IMR-90 (cell line): ENCODE measurements at regions not wholly inside any gene's neighbourhood (a gene's known extent, or its start where the extent isn't known, plus 50 kb on each side); places are given as distances from the start of the nearest gene placed in this dataset.

Source experiments
- ATAC-seq: fragments of 200-7000 bp; cut with Tn5 transposase; 2 replicates; pipeline ENCODE4 v1.9.1; 2020; ENCODE audit warnings: low read depth, mild to moderate bottlenecking, moderate library complexity
- BruUV-seq: library from RNA; stranded (reverse); fragments of 400-500 nt; replicated peaks from 2 replicates; lab custom pipeline; 2021; lab: Mats Ljungman, UMichigan
- CTCF ChIA-PET: fragments of 300-600 bp; formaldehyde crosslinking; extraction: SDS; loops from one replicate; lab custom pipeline; 2021; ENCODE audit warnings: antibody characterized with exemption; lab: Yijun Ruan, JAX
- POLR2A ChIA-PET: fragments of 300-600 bp; sonication (Branson Sonifier 250); formaldehyde crosslinking; loops from one replicate; lab custom pipeline; 2022; ENCODE audit warnings: antibody characterized with exemption; ENCODE audit not compliant: unreplicated experiment; lab: Charles Lee
- DNase-seq: peaks from one replicate; pipeline ENCODE4 v3.0.0; 2013
- H2AFZ ChIP-seq: replicated peaks from 2 replicates; pipeline ENCODE3; 2013; ENCODE audit warnings: low read length, mild to moderate bottlenecking; ENCODE audit not compliant: poor library complexity
- H2AK5ac ChIP-seq: 2 replicates; pipeline ENCODE4 v1.6.1; 2013; ENCODE audit warnings: low read depth, low read length, inconsistent platforms
- H2AK9ac ChIP-seq: replicated peaks from 2 replicates; pipeline ENCODE3; 2013; ENCODE audit warnings: mild to moderate bottlenecking, low read depth, low read length, moderate library complexity; ENCODE audit not compliant: poor library complexity
- H2BK120ac ChIP-seq: 2 replicates; pipeline ENCODE4 v1.6.1; 2013; ENCODE audit warnings: low read depth, low read length, inconsistent platforms
- H2BK15ac ChIP-seq: 3 replicates; pipeline ENCODE4 v1.6.1; 2013; ENCODE audit warnings: low read depth, low read length, inconsistent platforms
- H2BK20ac ChIP-seq: 2 replicates; pipeline ENCODE4 v1.6.1; 2013; ENCODE audit warnings: low read depth, mild to moderate bottlenecking, inconsistent platforms, low read length, moderate library complexity
- H2BK5ac ChIP-seq: 2 replicates; pipeline ENCODE4 v1.6.1; 2013; ENCODE audit warnings: mild to moderate bottlenecking, low read depth, low read length, inconsistent platforms; ENCODE audit not compliant: poor library complexity, severe bottlenecking
- H3K14ac ChIP-seq: replicated peaks from 2 replicates; pipeline ENCODE4 v1.6.1; 2013; ENCODE audit warnings: low read depth, low read length, inconsistent platforms
- H3K18ac ChIP-seq: 2 replicates; pipeline ENCODE4 v1.6.1; 2013; ENCODE audit warnings: low read depth, low read length, control low read depth
- H3K23ac ChIP-seq: 2 replicates; pipeline ENCODE4 v1.6.1; 2013; ENCODE audit warnings: low read depth, low read length, inconsistent platforms
- H3K27ac ChIP-seq: 2 replicates; pipeline ENCODE4 v1.5.1; 2013; ENCODE audit warnings: mild to moderate bottlenecking, control low read depth, low read length; ENCODE audit not compliant: insufficient read depth
- H3K27me3 ChIP-seq: 2 replicates; pipeline ENCODE4 v1.6.1; 2013; ENCODE audit warnings: low read length; ENCODE audit not compliant: control insufficient read depth, insufficient read depth
- H3K36me3 ChIP-seq: 2 replicates; pipeline ENCODE4 v1.6.1; 2013; ENCODE audit warnings: low read length, mixed read lengths; ENCODE audit not compliant: control insufficient read depth, insufficient read depth
- H3K4ac ChIP-seq: 2 replicates; pipeline ENCODE4 v1.6.1; 2013; ENCODE audit warnings: low read depth, low read length, inconsistent platforms
- H3K4me1 ChIP-seq: 2 replicates; pipeline ENCODE4 v1.6.1; 2013; ENCODE audit warnings: low read length, mixed read lengths; ENCODE audit not compliant: control insufficient read depth, insufficient read depth
- H3K4me2 ChIP-seq: 2 replicates; pipeline ENCODE4 v1.6.1; 2013; ENCODE audit warnings: low read depth, mild to moderate bottlenecking, control low read depth, low read length, moderate library complexity
- H3K4me3 ChIP-seq: 2 replicates; pipeline ENCODE4 v1.5.1; 2013; ENCODE audit warnings: low read depth, mild to moderate bottlenecking, control low read depth, low read length, moderate library complexity; ENCODE audit not compliant: insufficient read depth
- H3K56ac ChIP-seq: 2 replicates; pipeline ENCODE4 v1.6.1; 2013; ENCODE audit warnings: low read length, inconsistent platforms; ENCODE audit not compliant: insufficient read depth; ENCODE audit errors: extremely low read depth
- H3K79me1 ChIP-seq, 2 experiments: 2 replicates each; pipeline ENCODE4 v1.6.1; 2013; ENCODE audit warnings: low read length in 2 of 2, inconsistent platforms in 1 of 2, low read depth in 1 of 2
- H3K9ac ChIP-seq: 2 replicates; pipeline ENCODE4 v1.6.1; 2013; ENCODE audit warnings: low read depth, low read length, control low read depth
- H3K9me1 ChIP-seq: 2 replicates; pipeline ENCODE4 v1.6.1; 2013; ENCODE audit warnings: low read length, inconsistent platforms; ENCODE audit not compliant: insufficient read depth
- H3K9me3 ChIP-seq: 2 replicates; pipeline ENCODE4 v1.6.1; 2013; ENCODE audit warnings: low read length; ENCODE audit not compliant: control insufficient read depth, insufficient read depth
- H4K20me1 ChIP-seq: 2 replicates; pipeline ENCODE4 v1.6.1; 2013; ENCODE audit warnings: low read length, inconsistent platforms; ENCODE audit not compliant: insufficient read depth
- H4K5ac ChIP-seq: 2 replicates; pipeline ENCODE4 v1.6.1; 2013; ENCODE audit warnings: mild to moderate bottlenecking, low read depth, low read length, control low read depth
- H4K8ac ChIP-seq, 2 experiments: 2 replicates each; pipeline ENCODE4 v1.6.1; 2013; ENCODE audit warnings: low read depth in 2 of 2, low read length in 2 of 2, control low read depth in 1 of 2, inconsistent platforms in 1 of 2
- H4K91ac ChIP-seq: 2 replicates; pipeline ENCODE4 v1.6.1; 2013; ENCODE audit warnings: low read depth, low read length, inconsistent platforms; ENCODE audit not compliant: insufficient read depth
- MAFK ChIP-seq: IDR thresholded peaks from 2 replicates; pipeline ENCODE4 v1.6.1; 2012; ENCODE audit warnings: low read depth, low read length, improper control_type of control experiment
- WGBS, 2 experiments: methylation state at CpG; one replicate each; pipeline versions ENCODE4 v1.1.5 to v1.1.7; 2013; ENCODE audit warnings: missing lambda C conversion rate in 2 of 2; ENCODE audit not compliant: insufficient read length in 1 of 2; ENCODE audit errors: extremely low coverage in 2 of 2; 5-methylcytosine and 5-hydroxymethylcytosine counted together
- dilution Hi-C: fragments of 300-500 bp; cut with HindIII; formaldehyde crosslinking; loops from one replicate; pipeline ENCODE4 v1.14.3; 2018; ENCODE audit warnings: low sequenced_read_pairs; ENCODE audit not compliant: unreplicated experiment
- in situ Hi-C: fragments of 300-500 bp; cut with MboI; formaldehyde crosslinking; loops from 3 replicates; pipeline ENCODE4 v1.14.3; 2019; ENCODE audit warnings: low sequenced_read_pairs, inconsistent platforms, mixed read lengths
- intact Hi-C: fragments of 100-400 bp; cut with micrococcal nuclease; formaldehyde crosslinking; loops from 2 replicates; pipeline ENCODE4 v1.10.0; 2022

GRCh38 chr9:96058218-96058617 is 182.7 kb downstream of the ERCC6L2 start:
- H4K8ac ChIP-seq: no peak overlapping the region
- WGBS, 2 experiments: no CpG with 5 or more reads among the region's 2 CpGs
- ATAC-seq: no peak
- H3K79me1 ChIP-seq: no peaks in the 10 kb centered on the region
- H2AK9ac ChIP-seq: no peak overlapping the region
- peaks cover 2% of the 10 kb centered on the region; the same call in 1 of the 2 replicates for H3K4me1 ChIP-seq
- H2BK120ac ChIP-seq: no peak overlapping the region
- POLR2A ChIA-PET: no interaction called here
- H4K20me1 ChIP-seq: no peaks in the 10 kb centered on the region
- H4K5ac ChIP-seq: no peak overlapping the region
- dilution Hi-C loops: no loop called here
- H3K4me2 ChIP-seq: no peak overlapping the region
- no peak overlapping the region for H3K27ac ChIP-seq
- in situ Hi-C loops: no loop called here
- peaks cover 4% of the 10 kb centered on the region; the same call in 1 of the 2 replicates for H3K9me3 ChIP-seq
- BruUV-seq: no TSS peak
- H3K23ac ChIP-seq: no peak overlapping the region
- no peaks in the 10 kb centered on the region; the same call in 1 of the 2 replicates for H3K9me1 ChIP-seq
- H2AFZ ChIP-seq: no peak overlapping the region
- DNase-seq: no peak
- H2BK5ac ChIP-seq: no peak overlapping the region
- H3K4me3 ChIP-seq: no peak overlapping the region
- H3K18ac ChIP-seq: no peak overlapping the region
- H3K4ac ChIP-seq: no peak overlapping the region
- H3K9ac ChIP-seq: no peak overlapping the region
- H3K56ac ChIP-seq: no peak overlapping the region
- no peaks in the 10 kb centered on the region for H3K36me3 ChIP-seq
- TF ChIP-seq MAFK: no peak
- H3K27me3 ChIP-seq: peaks cover 13% of the 10 kb centered on the region; the same call in 1 of the 2 replicates
- H4K91ac ChIP-seq: no peak overlapping the region
- intact Hi-C loops: no loop called here
- CTCF ChIA-PET: no interaction called here
- H2BK20ac ChIP-seq: no peak overlapping the region
- H2BK15ac ChIP-seq: no peak overlapping the region
- H3K14ac ChIP-seq: no peak overlapping the region
- no peak overlapping the region for H2AK5ac ChIP-seq
